HT1080 (cell line): ENCODE measurements at regions not wholly inside any gene's neighbourhood (a gene's known extent, or its start where the extent isn't known, plus 50 kb on each side); places are given as distances from the start of the nearest gene placed in this dataset.

ENCODE experiments used
- DNase-seq: peaks from one replicate; pipeline ENCODE4 v3.0.0-alpha.2; 2015; ENCODE audit warnings: low read depth

DNA sequence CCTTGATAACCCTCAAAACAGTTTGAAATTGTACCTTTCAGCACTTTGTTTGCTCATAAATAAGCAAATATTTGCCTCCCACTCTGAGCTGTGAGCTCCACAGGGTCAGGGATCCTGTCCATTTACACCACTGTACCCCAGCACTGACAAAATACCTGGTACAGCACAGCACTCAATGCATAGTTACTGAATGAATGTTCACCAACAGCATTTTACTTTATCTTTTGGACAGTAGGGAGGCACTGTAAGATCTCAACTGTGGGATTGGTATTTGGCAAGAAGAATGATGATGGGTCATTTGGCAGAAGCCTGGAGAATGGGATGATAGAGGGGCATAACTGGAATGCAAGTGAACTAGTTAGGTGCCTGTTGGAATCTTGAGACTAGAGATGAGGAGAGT, 127.2 kb upstream of the ARGLU1 start:
- no peak for DNase-seq

DNA sequence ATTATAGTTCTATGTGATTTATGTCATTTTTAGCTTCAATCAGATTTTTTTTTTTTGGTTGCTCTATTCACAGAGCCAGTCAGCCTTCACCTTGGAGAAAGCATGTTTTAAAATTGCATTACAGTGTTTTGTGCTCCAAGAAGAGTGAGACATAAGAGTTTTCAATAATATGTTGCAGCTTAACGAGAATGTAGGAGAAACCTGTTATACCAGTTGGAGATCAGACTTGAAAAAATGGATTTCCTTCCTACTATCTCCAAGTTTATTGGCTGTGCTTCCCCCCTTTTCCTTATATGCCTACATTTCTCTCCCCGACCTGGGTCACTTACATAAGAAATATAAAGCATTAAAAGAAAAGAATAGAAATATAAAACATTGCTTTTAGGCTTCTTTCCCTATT, 123.9 kb upstream of the ARGLU1 start:
- DNase-seq = no peak

DNA sequence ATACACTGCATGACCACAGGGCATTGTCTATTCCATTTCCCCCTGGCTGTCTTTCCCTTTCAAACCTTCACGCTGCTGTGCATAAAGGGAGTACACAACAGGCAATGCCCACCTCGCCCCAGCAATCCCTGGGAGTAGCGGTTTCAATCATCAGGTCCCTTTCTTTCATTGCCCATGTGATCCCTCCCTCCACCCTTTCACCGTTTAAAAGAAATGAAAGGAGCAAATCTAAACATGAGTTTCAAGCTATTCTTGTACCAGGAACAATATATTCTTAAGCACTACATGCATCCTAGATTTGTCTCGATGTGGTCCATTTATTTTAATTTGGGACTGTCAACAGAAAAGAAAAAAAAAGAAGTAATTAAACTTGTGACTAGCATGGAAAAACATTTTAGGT, 123.4 kb upstream of the ARGLU1 start:
- no peak for DNase-seq

DNA sequence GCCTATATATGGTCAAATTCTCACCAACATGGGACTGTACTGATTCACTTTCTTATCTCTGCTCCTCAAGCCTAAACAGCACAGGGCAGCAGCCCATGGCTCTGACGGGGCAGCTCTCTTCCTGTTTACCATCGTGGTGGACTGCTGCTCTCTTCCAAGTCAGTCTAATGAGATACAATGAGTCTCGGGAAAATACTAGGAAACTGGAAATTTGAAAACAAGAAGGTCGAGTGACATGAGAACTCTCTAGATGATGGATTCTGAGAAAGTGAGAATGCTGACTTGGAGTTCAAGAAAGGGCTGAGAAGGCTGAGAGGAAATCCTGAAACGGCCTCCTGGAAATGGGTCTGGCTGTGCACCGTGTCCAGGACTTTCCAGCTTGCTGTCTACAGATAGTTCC, 122.8 kb upstream of the ARGLU1 start:
- DNase-seq = no peak

DNA sequence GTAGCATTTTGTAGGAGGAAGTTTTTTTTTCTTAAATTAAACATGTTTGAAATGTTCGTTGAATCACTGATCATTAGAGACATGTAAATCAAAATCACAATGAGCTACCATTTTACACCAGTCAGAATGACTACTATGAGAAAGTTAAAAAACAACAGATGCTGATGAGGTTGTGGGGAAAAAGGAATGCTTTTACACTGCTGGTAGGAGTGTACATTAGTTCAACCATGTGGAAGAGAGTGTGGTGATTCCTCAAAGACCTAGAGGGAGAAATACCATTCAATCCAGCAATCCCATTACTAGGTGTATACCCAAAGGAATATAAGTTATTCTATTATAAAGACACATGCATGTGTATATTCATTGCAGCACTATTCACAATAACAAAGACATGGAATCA, 122.0 kb upstream of the ARGLU1 start:
- no peak for DNase-seq

DNA sequence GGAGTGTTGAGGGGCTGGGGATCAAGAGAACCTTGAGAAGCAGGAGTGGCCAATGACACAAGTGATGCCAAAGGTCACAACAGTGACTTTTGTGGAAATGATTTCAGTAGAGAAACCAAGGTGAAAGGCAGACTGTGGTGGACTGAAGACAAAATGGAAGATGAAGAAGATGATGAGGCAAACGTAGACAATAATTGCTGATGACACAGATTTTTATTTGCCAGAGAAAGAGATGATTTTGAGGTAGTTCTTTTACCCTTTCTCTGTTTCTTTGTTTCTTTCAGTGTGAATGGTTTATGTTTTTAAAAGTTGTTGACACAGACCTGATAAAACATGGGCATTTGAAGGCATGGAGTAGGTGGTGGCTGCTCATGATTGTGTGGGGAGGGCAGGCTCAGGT, 121.0 kb upstream of the ARGLU1 start:
- no peak for DNase-seq

DNA sequence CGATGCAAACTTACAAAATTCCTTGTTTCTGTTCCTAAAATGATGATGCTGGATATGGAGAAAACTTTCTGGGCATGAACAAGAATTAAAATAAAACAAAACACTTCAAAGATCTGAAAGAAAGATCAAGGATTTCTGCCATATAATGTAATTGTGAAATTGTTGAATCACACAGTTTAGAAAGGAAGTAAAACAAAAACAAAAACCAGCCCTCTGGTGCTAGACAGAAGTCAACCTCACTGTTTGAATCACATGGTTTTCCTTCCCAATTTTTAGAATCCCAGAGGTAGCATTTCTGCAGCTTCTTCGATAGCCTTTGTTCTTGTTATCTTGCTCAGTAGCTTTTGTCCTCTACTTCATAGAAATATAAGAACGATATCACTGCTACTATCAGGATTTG, 118.2 kb upstream of the ARGLU1 start:
- no peak for DNase-seq

DNA sequence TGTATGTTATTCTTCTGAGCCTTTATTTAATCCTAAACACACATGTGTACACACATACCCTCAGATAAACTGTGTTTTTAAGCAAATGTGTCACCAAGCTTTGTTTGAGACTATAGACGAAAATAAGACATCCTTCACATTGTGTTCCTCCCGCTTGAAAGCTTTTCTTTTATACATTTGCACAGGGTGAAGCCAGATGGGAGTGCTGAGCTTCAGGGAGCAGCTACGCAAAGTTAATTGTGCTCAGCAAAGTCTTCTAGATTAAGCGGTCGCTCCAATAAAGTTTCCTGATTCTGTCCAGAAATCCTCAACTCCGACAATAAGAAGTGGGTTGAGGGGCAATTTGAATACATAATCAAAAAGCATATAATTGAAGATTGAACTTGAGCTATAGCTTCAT, 117.2 kb upstream of the ARGLU1 start:
- no peak for DNase-seq

DNA sequence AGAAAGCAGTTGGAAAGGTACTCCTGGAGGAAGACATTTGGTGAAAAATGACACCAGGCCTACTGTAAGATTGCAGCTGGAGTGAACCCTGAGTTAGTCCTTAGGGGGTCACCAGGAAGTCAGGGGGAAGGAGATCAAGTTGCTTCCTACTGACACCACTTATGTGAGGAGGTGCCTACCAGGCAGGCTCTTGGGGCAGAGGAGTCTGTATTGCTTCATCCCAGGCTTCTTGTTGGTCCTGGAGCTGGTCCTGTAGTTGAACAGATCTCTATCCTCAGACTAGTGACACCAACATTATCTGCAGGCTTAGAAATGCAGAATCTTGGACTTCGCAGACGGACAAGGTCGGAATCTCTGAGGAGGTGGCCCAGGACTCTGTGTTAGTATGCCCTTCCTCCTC, 116.0 kb upstream of the ARGLU1 start:
- no peak for DNase-seq

DNA sequence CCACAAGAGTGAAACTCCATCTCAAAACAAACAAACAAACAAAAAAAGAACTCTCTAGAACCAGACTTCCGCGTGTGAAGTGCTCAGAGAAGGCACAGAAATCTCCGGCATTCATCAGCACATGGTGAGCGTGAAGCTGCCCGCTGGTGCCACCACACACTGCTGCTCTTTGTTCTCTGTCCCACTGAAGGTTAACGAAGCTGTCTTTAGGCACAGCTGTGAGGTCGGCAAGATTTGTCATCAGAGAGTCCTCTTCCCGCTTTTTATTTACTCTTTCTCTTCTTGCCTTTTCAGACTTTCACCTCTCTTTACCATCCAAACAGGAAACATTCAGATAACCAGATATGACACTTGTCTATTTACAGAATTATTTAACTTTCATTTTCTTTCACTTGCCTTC, 115.2 kb upstream of the ARGLU1 start:
- DNase-seq = peak; percentile 5

DNA sequence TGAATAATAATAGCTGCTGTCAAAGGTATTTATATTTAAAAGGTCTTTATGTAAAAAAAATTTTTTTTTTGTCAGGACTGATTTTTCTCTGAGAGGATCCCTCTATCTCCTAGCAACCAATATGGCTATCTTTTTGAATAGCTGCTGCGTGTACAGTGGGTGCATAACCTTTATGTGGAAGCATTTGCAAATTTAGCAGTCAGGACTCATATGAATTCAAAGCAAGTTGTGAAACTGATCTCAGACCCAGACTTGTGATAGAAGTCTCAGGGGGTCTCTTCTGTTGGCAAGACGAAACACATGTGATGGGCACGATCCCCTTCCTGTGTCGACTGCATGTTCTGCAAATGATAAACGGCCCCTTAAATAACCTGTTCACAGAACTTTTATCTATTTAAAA, 114.1 kb upstream of the ARGLU1 start:
- DNase-seq = no peak

DNA sequence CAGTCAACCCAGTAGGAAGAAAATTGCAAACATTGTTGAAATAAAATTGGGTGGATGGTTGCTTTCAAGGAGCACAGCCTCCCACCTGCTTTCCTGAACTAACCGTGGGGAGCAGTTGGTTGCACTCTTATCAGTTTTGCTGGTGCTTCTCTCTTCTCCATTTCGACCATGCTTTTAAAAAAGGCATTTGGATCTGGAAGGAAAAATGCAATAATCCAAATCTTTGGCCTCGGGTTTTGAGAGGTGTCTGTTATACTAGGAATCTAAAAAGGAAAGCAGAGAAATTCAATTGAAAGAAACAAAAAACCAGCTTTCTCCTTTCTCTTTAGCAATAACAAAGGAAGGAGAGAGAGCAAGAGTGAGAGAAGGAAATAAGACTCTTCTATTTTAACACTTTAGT, 113.6 kb upstream of the ARGLU1 start:
- DNase-seq = no peak

DNA sequence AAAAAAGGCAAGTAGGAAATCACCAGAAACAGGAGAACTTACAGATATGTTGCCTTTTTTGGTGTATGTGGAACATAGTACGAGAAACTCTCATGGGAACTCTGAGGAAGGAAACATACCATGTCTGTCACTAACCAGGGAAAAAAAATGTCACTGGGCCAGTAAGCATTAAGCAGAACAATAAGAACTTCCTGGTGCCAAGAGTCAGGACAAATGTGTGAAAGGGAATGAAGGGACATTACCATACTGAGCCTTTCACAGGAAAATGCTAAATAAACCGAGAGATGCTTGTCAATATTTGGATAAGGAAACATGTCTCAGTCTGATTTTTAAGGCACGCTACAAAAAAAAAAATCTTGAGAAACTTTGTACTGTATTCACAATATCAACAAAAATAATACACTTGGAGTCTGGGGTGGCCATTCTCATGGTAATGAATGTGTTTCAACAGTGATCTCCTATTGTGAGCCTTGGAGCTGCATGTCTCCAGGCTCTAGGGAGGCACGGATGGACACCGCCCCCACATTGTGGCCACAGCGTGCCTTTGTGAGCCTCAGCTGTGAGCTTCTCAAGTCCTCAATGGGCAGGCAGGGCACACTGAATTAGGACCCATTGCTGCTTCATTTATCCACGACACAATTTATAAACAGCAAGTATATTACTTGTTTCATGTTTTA, 113.0 kb upstream of the ARGLU1 start:
- DNase-seq = no peak

DNA sequence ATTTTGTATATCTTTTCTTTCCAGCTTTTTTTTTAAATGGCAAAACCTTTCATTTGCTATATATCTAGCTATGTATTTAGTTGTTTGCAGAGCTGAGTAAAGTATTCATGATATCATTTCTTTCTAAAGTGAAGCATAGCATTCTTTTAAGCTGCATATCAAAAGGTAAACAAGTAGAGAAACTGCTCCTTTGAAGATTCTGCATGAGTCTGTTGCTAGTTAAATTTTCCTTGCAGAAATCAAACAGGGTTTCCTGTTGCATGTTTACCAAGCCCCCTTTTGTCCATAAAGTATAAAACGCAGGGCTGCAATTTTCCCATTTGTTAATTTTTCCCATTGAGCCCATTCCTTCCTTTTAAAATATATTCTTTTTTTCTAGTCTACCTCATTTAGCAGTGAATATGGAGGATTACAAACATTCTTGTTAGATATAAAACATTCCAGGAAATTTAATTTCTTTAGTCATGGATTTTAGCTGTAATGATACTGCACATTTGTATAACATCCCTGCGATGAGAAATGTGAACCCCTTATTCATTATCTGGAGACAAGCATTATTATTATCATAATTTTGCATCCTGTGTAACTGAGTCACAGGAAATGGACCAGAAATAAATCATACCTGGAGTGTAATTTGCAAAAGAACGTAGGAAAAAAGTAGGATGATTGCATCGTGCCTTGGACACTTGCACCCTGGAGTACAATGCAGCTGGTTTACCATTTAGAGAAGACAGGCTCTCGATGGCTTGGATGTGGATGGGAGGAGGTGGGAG, 110.9 kb upstream of the ARGLU1 start:
- no peak for DNase-seq

DNA sequence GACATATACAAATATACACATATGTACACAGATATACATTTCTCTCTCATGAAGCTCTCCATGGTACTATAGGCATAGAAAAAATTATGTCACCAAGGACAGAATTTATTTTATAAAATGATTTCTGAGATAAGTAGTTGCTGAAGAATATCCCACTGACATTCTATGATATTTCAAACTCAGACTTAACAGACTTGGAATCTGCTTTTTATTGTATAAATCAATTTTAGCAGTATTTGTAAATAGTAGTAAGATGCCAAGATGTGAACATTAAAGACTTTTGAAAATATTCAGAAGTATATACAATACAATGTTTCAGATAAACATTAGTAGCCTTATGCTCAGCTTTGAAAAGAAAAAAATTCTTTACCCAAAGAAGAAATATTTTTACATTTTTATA, 107.4 kb upstream of the ARGLU1 start:
- no peak for DNase-seq

DNA sequence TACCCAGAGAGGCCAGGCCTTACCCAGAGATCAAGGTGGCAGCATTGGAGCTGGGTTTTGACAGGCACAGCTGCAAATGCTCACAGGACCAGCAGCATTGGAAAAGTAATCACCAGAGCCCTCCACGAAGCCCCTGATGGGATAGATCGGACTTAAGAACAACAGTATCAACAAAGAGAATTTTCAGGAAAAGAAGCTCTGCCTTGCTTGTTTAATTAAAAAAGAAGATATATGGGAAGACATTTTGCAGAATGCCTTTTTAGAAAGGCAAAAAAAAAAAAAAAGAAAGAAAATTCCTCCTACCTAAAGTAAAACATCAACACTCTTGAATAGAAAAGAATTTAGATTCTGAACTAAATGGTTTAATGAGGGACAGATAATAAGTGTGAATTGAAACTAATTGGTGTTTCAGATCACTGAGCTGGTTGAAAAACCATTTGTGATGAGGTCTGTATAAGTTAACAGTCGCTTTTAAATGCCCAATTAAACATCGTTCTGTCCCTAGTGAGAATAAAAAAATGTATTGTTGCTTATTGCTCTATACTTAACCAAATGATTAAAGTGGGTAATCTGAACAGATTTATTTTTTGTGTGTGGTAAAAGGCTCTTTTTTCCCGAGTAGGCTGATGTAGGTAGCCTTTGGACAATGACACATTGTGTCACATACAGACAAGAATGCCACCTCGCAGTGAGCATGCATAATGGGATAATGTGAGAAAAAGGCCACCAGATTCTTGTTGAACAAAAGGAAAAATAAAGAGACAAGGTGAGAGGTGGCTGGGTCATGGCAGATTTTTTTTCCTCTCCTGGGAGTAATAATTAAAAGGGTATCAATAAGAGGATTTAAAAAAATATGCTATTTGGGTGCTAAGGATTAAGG, 93.0 kb upstream of the ARGLU1 start:
- no peak for DNase-seq

DNA sequence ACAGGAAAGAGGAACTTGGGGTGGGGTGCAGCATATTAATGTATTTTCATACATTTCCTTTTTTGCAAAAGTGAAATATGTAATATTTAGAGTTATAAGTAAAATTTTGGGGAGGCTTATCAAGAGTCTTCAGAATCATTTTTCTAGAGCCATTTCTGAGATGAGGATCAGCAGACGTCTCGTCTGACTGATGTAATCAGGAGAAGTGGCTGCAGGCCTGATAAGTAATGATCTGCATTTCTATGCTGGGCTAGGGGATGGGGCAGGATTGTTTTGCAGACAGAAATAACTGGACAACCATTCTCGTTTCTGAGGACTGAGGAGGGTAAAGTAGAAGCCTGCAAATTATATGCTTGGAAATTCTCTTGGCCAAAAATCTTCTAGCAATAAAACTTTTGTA, 89.2 kb upstream of the ARGLU1 start:
- no peak for DNase-seq

DNA sequence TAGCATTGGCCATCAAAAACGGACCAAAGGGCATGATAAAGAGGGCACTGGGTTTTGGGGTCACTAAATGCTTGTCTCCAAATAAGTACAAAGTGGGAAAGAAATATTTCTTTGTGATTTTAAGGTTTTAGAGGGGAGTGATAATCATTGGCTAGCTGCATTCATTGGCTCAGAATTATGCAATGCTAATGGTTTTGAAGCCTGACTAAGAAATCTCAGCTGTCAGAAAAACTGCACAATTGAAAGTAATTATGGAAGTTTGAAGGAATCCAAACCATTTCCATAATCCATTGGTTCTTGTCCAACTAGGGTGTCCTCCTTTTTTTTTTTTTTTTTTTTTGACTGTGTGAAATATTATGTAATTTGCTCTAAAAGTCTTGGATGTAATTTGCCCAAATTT, 88.2 kb upstream of the ARGLU1 start:
- no peak for DNase-seq

DNA sequence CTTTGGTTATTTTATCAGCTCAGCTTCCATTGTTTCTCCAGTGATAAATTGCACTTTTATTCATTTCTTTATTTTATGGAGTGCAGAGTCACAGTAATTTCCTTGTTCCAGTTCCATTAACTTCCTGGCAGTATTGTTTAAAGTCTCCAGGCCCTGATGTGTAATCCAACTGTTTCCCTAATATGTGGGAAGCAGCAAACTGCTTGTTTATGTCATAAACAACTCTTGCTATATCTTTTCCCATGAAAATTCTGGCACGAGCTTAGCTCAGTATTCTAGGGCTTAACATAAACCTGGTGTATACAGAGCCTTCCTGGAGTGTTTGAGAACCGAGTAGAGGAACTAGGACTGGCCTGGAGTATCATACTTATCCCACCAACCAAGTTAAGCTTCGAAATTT, 83.5 kb upstream of the ARGLU1 start:
- no peak for DNase-seq

DNA sequence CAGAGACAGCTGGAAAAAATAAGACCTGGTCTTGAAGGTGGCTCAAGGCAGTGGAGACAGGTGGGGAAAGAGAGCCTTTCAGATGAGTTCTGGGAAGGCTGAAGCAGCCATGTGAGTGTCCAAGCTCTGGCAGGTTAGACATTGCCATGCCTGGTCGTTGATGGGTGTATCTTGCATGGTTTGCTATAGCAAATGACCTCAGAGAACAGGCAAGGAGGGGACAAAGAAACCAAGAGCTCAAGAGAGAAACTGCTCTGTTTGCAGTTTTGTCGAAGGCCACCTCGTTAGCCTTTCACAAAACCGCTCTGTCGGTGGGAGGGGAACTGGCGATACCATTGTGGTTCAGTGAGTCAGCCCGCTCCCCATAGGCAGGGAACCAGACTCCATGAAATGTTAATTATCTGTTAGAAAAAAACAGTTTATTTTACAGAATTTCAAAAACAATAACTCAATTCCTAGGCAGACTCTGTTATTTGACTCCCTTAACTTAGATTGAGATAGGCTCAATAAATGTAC, 82.8 kb upstream of the ARGLU1 start:
- peak; percentile 13 for DNase-seq

DNA sequence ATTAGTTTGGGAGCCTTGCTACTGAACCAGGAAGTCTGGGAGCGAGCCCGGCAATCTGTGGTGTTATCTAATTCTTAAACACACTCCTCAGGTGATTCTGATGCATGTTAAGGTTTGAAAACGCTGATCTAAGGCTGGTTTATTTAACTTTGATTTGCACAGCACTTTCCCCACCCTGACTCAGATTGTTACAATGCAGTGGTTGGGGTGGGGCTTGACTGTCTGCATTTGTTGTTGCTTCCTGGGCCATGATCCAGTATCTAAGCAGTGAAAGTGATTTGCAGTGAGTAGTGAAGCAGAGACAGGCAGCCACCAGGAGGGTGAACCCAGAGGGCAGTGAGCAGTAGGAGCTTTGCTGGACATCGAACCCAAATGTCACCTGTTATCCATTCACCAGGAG, 81.6 kb upstream of the ARGLU1 start:
- peak; percentile 58 for DNase-seq

DNA sequence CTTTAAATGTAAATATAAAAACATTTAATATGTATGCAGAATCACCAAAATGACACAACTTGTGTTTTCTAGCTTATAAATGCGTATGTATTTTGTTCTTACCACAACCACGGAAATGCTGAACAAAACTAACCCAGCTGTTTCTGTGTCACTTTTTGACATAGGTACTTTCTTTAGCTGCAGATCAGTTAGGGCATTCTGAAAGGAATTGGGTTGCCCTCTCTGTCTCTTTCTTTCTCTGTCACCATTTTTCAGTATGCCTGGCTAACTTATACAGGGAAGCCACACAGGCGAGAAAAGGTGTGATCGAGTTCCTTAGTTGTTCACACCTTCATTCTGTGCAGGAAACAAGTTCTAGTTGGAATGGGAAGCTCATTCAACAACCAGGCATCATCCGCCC, 72.6 kb upstream of the ARGLU1 start:
- no peak for DNase-seq
